UCSD-AML1 (cell line): ENCODE measurements at regions not wholly inside any gene's neighbourhood (a gene's known extent, or its start where the extent isn't known, plus 50 kb on each side); places are given as distances from the start of the nearest gene placed in this dataset.
"Not testable (repeated sequence)": the region's sequence is repeated elsewhere in the genome, so short reads cannot be mapped to it uniquely, and the experiment has no call there.

ENCODE experiments used
- DNase-seq: peaks from one replicate; lab custom pipeline; 2025; ENCODE audit not compliant: unreplicated experiment; lab: John Stamatoyannopoulos, UW

GRCh38 chr14:65959563-65960024 lies 526.6 kb upstream of the CCDC196 start:
- DNase-seq = no peak

GRCh38 chr14:65961004-65961403 lies 525.2 kb upstream of the CCDC196 start:
- peak; percentile 53 for DNase-seq

- DNase-seq = no peak
Observed at GRCh38 chr14:65962952-65963351, 523.2 kb upstream of the CCDC196 start.

- DNase-seq = no peak
Observed at GRCh38 chr14:65964366-65964765, 521.8 kb upstream of the CCDC196 start.

GRCh38 chr14:65966188-65966587 lies 520.0 kb upstream of the CCDC196 start:
- no peak for DNase-seq

- no peak for DNase-seq
Observed at GRCh38 chr14:65972346-65972870, 513.8 kb upstream of the CCDC196 start.

- DNase-seq = no peak
Observed at GRCh38 chr14:65972891-65973290, 513.3 kb upstream of the CCDC196 start.

GRCh38 chr14:65975865-65976264 lies 510.3 kb upstream of the CCDC196 start:
- no peak for DNase-seq

GRCh38 chr14:65976761-65977404 lies 509.3 kb upstream of the CCDC196 start:
- no peak for DNase-seq

- no peak for DNase-seq
Observed at GRCh38 chr14:65981192-65981843, 504.9 kb upstream of the CCDC196 start.

GRCh38 chr14:65986041-65986440 lies 500.1 kb upstream of the CCDC196 start:
- DNase-seq = no peak

GRCh38 chr14:65989981-65990380 lies 496.2 kb upstream of the CCDC196 start:
- DNase-seq = no peak

GRCh38 chr14:65991104-65991503 lies 495.1 kb upstream of the CCDC196 start:
- DNase-seq = no peak

- DNase-seq = not testable (repeated sequence)
Observed at GRCh38 chr14:65991935-65992334, 494.2 kb upstream of the CCDC196 start.

- no peak for DNase-seq
Observed at GRCh38 chr14:65993103-65993502, 493.1 kb upstream of the CCDC196 start.

GRCh38 chr14:65993996-65994395 lies 492.2 kb upstream of the CCDC196 start:
- DNase-seq = no peak

GRCh38 chr14:65997347-65997746 lies 488.8 kb upstream of the CCDC196 start:
- DNase-seq = no peak

GRCh38 chr14:65999865-66000264 lies 486.3 kb upstream of the CCDC196 start:
- no peak for DNase-seq

- DNase-seq = no peak
Observed at GRCh38 chr14:66000766-66001165, 485.4 kb upstream of the CCDC196 start.

GRCh38 chr14:66001356-66001755 lies 484.8 kb upstream of the CCDC196 start:
- DNase-seq = no peak

GRCh38 chr14:66003082-66003730 lies 483.0 kb upstream of the CCDC196 start:
- no peak for DNase-seq

- DNase-seq = no peak
Observed at GRCh38 chr14:66005900-66006434, 480.2 kb upstream of the CCDC196 start.
